Neural crest cell (in vitro differentiated cells): ENCODE measurements at regions not wholly inside any gene's neighbourhood (a gene's known extent, or its start where the extent isn't known, plus 50 kb on each side); places are given as distances from the start of the nearest gene placed in this dataset.

Experiments
- DNase-seq: peaks from one replicate; pipeline ENCODE4 v3.0.0; 2021; ENCODE audit warnings: low read depth, mixed read lengths, low spot score
- H3K27ac Mint-ChIP-seq: one replicate; pipeline ENCODE4 v1.8.0; 2021; ENCODE audit warnings: mild to moderate bottlenecking, mixed read lengths; ENCODE audit not compliant: unreplicated experiment
- H3K27me3 Mint-ChIP-seq: 2 replicates; pipeline ENCODE4 v1.8.0; 2021; ENCODE audit warnings: low read depth, mild to moderate bottlenecking, mixed read lengths
- H3K36me3 Mint-ChIP-seq: 2 replicates; pipeline ENCODE4 v1.8.0; 2021; ENCODE audit warnings: low read depth, mild to moderate bottlenecking, mixed read lengths
- H3K4me1 Mint-ChIP-seq: 2 replicates; pipeline ENCODE4 v1.8.0; 2021; ENCODE audit warnings: mixed read lengths
- H3K4me3 Mint-ChIP-seq: one replicate; pipeline ENCODE4 v1.8.0; 2021; ENCODE audit warnings: mild to moderate bottlenecking, mixed read lengths
- H3K9me3 Mint-ChIP-seq: 2 replicates; pipeline ENCODE4 v1.8.0; 2021; ENCODE audit warnings: mixed read lengths
- CTCF ChIP-seq: fragments of 200-600 bp; sonication (generic); conservative IDR thresholded peaks from 2 replicates; pipeline ENCODE4 v1.5.0; 2021; ENCODE audit warnings: antibody characterized with exemption, mild to moderate bottlenecking

- Mint-ChIP-seq H3K9me3 (peaks cover 6% of the 10 kb centered on the region), H3K27ac (no peak overlapping the region), H3K4me1 (no peaks in the 10 kb centered on the region), H3K36me3 (peaks cover 3% of the 10 kb centered on the region), H3K27me3 (peaks cover 2% of the 10 kb centered on the region), H3K4me3 (no peak overlapping the region)
- TF ChIP-seq CTCF = no peak
- no peak for DNase-seq
Observed at GRCh38 chr14:38629412-38629811, 373.5 kb upstream of the CLEC14A start.

GRCh38 chr14:38627163-38627562 lies 371.3 kb upstream of the CLEC14A start:
- Mint-ChIP-seq H3K27me3 (peaks cover 3% of the 10 kb centered on the region), H3K4me1 (no peaks in the 10 kb centered on the region), H3K9me3 (peaks cover 12% of the 10 kb centered on the region), H3K4me3 (no peak overlapping the region), H3K27ac (no peak overlapping the region), H3K36me3 (peaks cover 7% of the 10 kb centered on the region)
- no peak for TF ChIP-seq CTCF
- DNase-seq = no peak

GRCh38 chr14:38623661-38624060 lies 367.8 kb upstream of the CLEC14A start:
- DNase-seq = no peak
- TF ChIP-seq CTCF = no peak
- Mint-ChIP-seq H3K4me1 (no peaks in the 10 kb centered on the region), H3K27me3 (peaks cover 3% of the 10 kb centered on the region), H3K27ac (no peak overlapping the region), H3K4me3 (no peak overlapping the region), H3K36me3 (peaks cover 7% of the 10 kb centered on the region), H3K9me3 (peaks cover 18% of the 10 kb centered on the region)

- H3K4me3 Mint-ChIP-seq = no peak overlapping the region
- no peak overlapping the region for H3K27ac Mint-ChIP-seq
- no peak for DNase-seq
- peak; percentile 25 for TF ChIP-seq CTCF
- H3K4me1 Mint-ChIP-seq = peaks cover 8% of the 10 kb centered on the region
- peaks cover 7% of the 10 kb centered on the region for H3K36me3 Mint-ChIP-seq
- peaks cover 15% of the 10 kb centered on the region for H3K9me3 Mint-ChIP-seq
- H3K27me3 Mint-ChIP-seq = peaks cover 3% of the 10 kb centered on the region
Observed at GRCh38 chr14:38618514-38618913, 362.6 kb upstream of the CLEC14A start.

- no peak for TF ChIP-seq CTCF
- Mint-ChIP-seq H3K4me3 (no peak overlapping the region), H3K27me3 (no peaks in the 10 kb centered on the region), H3K27ac (no peak overlapping the region), H3K4me1 (peaks cover 12% of the 10 kb centered on the region), H3K36me3 (peaks cover 3% of the 10 kb centered on the region), H3K9me3 (peaks cover 11% of the 10 kb centered on the region)
- no peak for DNase-seq
Observed at GRCh38 chr14:38616959-38617358, 361.1 kb upstream of the CLEC14A start.

GRCh38 chr14:38611928-38612327 lies 356.0 kb upstream of the CLEC14A start:
- DNase-seq = no peak

More at GRCh38 chr14:38611928-38612327, 356.0 kb upstream of the CLEC14A start:
- TF ChIP-seq CTCF = no peak
- Mint-ChIP-seq H3K4me3 (no peak overlapping the region), H3K27me3 (no peaks in the 10 kb centered on the region), H3K4me1 (peaks cover 15% of the 10 kb centered on the region), H3K27ac (no peak overlapping the region), H3K36me3 (no peaks in the 10 kb centered on the region), H3K9me3 (peaks cover 5% of the 10 kb centered on the region)
